ENCODE measurements at regions not wholly inside any gene's neighbourhood (a gene's known extent, or its start where the extent isn't known, plus 50 kb on each side); places are given as distances from the start of the nearest gene placed in this dataset.

DNA sequence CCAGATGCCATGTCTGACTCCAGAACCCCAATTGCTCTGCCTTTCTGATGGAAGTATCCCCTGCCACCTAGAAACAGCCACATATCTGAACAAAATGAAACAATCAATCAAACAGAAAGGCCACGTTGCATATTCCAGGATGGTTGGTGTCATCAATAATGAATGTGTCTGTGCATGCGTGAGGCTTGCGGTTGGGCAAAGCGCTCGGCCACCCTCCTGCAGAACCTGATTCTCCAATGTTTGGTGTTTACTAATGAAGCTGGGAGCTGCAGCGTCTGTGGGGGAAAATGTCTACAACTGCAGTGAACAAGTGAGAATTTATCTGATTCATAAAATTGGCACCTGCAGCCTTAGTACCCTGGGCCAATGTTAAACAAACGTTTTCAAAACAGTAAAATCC, 121.2 kb upstream of the ADARB2 start:
- TF ChIP-seq, protein P1, sequence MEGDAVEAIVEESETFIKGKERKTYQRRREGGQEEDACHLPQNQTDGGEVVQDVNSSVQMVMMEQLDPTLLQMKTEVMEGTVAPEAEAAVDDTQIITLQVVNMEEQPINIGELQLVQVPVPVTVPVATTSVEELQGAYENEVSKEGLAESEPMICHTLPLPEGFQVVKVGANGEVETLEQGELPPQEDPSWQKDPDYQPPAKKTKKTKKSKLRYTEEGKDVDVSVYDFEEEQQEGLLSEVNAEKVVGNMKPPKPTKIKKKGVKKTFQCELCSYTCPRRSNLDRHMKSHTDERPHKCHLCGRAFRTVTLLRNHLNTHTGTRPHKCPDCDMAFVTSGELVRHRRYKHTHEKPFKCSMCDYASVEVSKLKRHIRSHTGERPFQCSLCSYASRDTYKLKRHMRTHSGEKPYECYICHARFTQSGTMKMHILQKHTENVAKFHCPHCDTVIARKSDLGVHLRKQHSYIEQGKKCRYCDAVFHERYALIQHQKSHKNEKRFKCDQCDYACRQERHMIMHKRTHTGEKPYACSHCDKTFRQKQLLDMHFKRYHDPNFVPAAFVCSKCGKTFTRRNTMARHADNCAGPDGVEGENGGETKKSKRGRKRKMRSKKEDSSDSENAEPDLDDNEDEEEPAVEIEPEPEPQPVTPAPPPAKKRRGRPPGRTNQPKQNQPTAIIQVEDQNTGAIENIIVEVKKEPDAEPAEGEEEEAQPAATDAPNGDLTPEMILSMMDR (IDR thresholded peaks at IDR 0.05): no peak
- TF ChIP-seq POLR2A (IDR thresholded peaks at IDR 0.05) (no peak), EP300 (IDR thresholded peaks at IDR 0.05) (no peak)

Data from suprapubic skin (tissue), 3 donors.